Body of pancreas (tissue), 4 donors: ENCODE measurements at regions not wholly inside any gene's neighbourhood (a gene's known extent, or its start where the extent isn't known, plus 50 kb on each side); places are given as distances from the start of the nearest gene placed in this dataset.

ENCODE experiments used
- ATAC-seq: fragments of 150-250 bp; one replicate; pipeline ENCODE4 v1.9.1; 2016
- DNase-seq, 4 donors: peaks; one replicate each; pipeline ENCODE4 v3.0.0-alpha.2; 2019
- H3K27ac ChIP-seq, 4 donors: fragments of 200-600 bp; sonication (generic); 1 replicate in 3 of 4; 2 replicates in 1 of 4; pipeline versions ENCODE4 v1.5.1 to v1.6.1; 2016 to 2019; ENCODE audit warnings: mild to moderate bottlenecking in 1 of 4, mixed read lengths in 1 of 4, moderate library complexity in 1 of 4
- H3K27me3 ChIP-seq, 2 donors: fragments of 200-600 bp; sonication (generic); one replicate each; pipeline ENCODE4 v1.6.0; 2016; ENCODE audit warnings: mild to moderate bottlenecking in 1 of 2
- H3K36me3 ChIP-seq, 2 donors: fragments of 200-600 bp; sonication (generic); replicated peaks in 1 of 2; 2 replicates each; pipeline ENCODE4 v1.5.1; 2016; ENCODE audit warnings: low read depth in 2 of 2; ENCODE audit not compliant: insufficient read depth in 1 of 2
- H3K4me1 ChIP-seq: fragments of 200-600 bp; sonication (generic); one replicate; pipeline ENCODE4 v1.6.0; 2016
- H3K4me3 ChIP-seq, 2 donors: fragments of 200-600 bp; sonication (generic); 1 replicate in 1 of 2; 2 replicates in 1 of 2; pipeline ENCODE4 v1.5.1; 2016 to 2019
- H3K9me3 ChIP-seq, 3 donors: fragments of 200-600 bp; sonication (generic); 1 replicate in 2 of 3; 2 replicates in 1 of 3; pipeline ENCODE4 v1.5.1; 2016
- POLR2A ChIP-seq, 3 donors: fragments of 450-650 bp; IDR thresholded peaks; one replicate each; pipeline ENCODE4 v1.6.1; 2016; ENCODE audit warnings: antibody characterized with exemption in 3 of 3, mild to moderate bottlenecking in 2 of 3
- WGBS, 2 donors: methylation state at CpG; one replicate each; pipeline ENCODE4 v1.1.5; 2017; 5-methylcytosine and 5-hydroxymethylcytosine counted together
- intact Hi-C: fragments of 100-400 bp; cut with DNase I; formaldehyde crosslinking; loops from one replicate; pipeline ENCODE4 v1.15.1; 2023
- TF ChIP-seq, protein P1 (sequence below), 7 experiments: fragments of 450-650 bp in 4 of 7; fragments of 200-600 bp in 3 of 7; sonication (generic) in 3 of 7; IDR thresholded peaks; one replicate each; pipeline ENCODE4 v1.5.1; 2016 to 2019; ENCODE audit warnings: antibody characterized with exemption in 7 of 7

DNA sequence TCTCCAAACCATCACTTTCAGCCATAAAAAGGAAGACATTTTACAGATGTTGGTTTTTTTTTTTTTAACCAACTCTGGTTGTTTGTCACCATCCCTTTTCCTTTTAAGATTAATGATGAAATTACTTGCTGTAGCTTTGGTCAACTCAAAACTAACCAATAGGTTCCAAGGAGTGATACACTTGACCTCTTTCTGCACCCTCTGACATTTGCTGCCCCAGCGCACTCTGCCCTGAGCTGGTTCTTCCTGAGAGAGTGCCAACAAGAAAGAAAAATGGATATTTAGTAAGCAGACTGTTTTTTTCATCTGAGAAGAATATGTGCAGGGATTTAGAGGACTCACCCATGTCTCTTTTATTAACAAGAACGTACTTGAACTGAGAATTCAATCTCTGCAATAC is 520.0 kb downstream of the TXNL1 start:
- H3K27ac ChIP-seq, result no peak overlapping the region
- no peaks in the 10 kb centered on the region for H3K27me3 ChIP-seq
- H3K9me3 ChIP-seq, result no peaks in the 10 kb centered on the region
- intact Hi-C loops, result no loop called here
- TF ChIP-seq, protein P1, sequence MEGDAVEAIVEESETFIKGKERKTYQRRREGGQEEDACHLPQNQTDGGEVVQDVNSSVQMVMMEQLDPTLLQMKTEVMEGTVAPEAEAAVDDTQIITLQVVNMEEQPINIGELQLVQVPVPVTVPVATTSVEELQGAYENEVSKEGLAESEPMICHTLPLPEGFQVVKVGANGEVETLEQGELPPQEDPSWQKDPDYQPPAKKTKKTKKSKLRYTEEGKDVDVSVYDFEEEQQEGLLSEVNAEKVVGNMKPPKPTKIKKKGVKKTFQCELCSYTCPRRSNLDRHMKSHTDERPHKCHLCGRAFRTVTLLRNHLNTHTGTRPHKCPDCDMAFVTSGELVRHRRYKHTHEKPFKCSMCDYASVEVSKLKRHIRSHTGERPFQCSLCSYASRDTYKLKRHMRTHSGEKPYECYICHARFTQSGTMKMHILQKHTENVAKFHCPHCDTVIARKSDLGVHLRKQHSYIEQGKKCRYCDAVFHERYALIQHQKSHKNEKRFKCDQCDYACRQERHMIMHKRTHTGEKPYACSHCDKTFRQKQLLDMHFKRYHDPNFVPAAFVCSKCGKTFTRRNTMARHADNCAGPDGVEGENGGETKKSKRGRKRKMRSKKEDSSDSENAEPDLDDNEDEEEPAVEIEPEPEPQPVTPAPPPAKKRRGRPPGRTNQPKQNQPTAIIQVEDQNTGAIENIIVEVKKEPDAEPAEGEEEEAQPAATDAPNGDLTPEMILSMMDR (IDR thresholded peaks at IDR 0.05), result no peak
- TF ChIP-seq POLR2A (IDR thresholded peaks at IDR 0.05), result no peak
- ATAC-seq (no peak), DNase-seq (no peak)
- no peak overlapping the region for H3K4me3 ChIP-seq
- 81 to 92% methylated on average over 2 of the region's 2 CpGs for WGBS, 2 donors
- H3K4me1 ChIP-seq, result peaks cover 4% of the 10 kb centered on the region
- H3K36me3 ChIP-seq, result no peaks in the 10 kb centered on the region

DNA sequence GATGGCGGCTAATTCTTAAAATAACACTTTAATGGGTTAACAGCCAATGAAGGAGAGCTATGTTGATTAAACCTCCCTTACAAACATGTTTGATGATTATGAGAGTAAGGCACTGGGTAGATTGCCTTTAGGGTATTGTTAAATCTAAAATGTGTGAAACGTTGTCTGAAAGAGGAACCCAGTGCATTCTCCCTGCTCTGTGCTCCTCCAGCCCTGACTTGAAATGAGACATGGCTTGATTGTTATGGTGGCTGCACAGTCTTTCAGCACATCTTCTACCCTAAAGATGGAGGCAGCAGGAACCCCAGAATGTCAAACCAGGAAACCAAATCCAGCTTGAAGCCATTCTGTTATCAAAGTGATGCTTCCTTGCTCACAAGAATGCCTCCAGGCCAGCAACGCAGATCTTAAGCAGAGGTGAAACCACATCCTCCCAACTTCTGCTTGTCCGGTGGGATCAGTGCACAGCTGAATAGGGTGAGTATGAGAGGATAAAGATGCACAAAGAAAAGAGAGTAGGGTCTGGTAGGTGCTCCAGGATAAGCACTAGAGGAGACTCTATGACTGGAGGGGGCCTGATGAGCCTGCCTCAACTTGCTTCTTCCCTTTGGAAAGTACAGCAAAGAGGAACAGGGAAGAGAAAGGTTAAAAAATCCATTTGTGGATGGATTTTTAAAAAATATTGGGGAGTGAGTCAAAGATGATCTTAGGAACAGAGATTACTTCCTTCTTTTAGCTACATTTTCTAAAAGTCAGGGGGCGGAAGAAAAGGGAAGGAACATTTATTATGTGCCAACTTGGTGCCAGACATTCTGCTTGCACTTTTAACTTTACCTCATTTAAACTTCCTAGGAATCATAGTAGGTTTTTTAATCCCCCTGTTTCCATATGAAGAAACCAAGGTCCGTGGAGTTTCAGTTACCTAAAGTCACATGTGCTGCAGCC is 523.0 kb downstream of the TXNL1 start:
- Histone ChIP-seq H3K4me1 (peaks cover 4% of the 10 kb centered on the region), H3K9me3 (no peaks in the 10 kb centered on the region), H3K27ac (no peak overlapping the region), H3K4me3 (no peak overlapping the region), H3K36me3 (no peaks in the 10 kb centered on the region), H3K27me3 (no peaks in the 10 kb centered on the region)
- 79 to 90% methylated on average over 6 of the region's 6 CpGs for WGBS, 2 donors
- ATAC-seq, result no peak
- intact Hi-C loops, result no loop called here
- DNase-seq, result no peak
- no peak for TF ChIP-seq POLR2A (IDR thresholded peaks at IDR 0.05)
- TF ChIP-seq, protein P1 (IDR thresholded peaks at IDR 0.05), result no peak

DNA sequence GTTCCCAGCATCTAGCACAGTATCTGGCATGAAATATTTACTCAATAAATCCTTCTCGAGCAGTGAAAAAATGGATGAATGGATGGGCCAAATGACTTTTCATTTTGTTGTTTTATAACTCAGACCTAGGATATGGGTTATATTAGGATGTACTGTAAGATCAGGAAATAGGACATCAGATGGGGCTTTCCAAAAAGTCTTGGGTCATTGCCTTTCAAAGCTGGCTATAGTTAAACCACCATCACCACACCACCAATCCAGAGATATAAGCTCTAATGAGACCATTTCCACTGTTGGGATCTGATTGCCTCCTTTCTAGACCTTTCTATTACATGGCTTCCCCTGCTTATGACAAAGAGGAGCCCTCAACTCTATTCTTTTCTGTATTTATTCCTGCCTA is 525.0 kb upstream of the TCF4 start:
- TF ChIP-seq POLR2A (IDR thresholded peaks at IDR 0.05), result no peak
- TF ChIP-seq, protein P1 (IDR thresholded peaks at IDR 0.05), result no peak
- H3K4me1 ChIP-seq, result peaks cover 4% of the 10 kb centered on the region
- H3K36me3 ChIP-seq, result no peaks in the 10 kb centered on the region
- H3K9me3 ChIP-seq, result no peaks in the 10 kb centered on the region
- intact Hi-C loops, result no loop called here
- H3K27ac ChIP-seq, result no peak overlapping the region
- ATAC-seq (no peak), DNase-seq (no peak)
- no peak overlapping the region for H3K4me3 ChIP-seq
- WGBS, 2 donors, result 66 to 87% methylated on average over 1 of the region's 1 CpG
- no peaks in the 10 kb centered on the region for H3K27me3 ChIP-seq

DNA sequence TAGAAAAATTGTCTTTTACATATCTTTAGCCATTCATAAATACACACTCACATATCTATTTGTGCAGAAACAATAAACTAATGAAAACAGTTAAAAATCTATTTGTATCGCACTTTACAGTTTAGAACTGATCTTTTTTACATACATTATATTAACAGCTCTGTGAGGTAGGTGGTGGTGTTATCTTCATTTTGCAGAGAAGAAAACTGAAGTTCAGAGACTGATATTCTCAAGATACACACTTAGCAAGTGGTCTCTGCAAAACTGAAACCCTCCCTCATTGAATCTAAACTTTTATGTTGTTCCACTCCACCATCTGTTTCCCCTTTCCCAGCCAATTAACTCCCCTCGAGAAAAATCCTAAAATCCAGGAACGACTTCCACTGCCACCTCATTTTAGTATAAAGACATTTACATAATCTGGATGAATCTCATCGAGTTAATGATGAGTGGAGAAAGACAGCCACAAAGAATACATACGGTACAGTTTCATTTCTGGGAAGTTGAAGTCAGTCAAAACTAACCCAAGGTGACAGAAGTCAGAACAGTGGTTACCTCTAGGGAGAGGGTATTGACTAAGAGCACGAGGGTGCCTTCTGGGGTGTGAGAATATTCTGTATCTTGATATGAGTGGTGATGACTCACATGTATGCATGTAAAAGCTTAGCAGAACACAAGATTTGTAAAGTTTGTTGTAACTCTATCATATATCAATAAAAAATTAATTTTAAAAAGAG is 524.2 kb upstream of the TCF4 start:
- no peak for ATAC-seq
- Histone ChIP-seq H3K4me3 (no peak overlapping the region), H3K9me3 (no peaks in the 10 kb centered on the region), H3K27me3 (no peaks in the 10 kb centered on the region), H3K36me3 (no peaks in the 10 kb centered on the region), H3K4me1 (peaks cover 4% of the 10 kb centered on the region), H3K27ac (no peak overlapping the region)
- TF ChIP-seq POLR2A (IDR thresholded peaks at IDR 0.05), result no peak
- TF ChIP-seq, protein P1 (IDR thresholded peaks at IDR 0.05), result no peak
- no peak for DNase-seq
- intact Hi-C loops, result no loop called here
- 63 to 79% methylated on average over 6 of the region's 6 CpGs for WGBS, 2 donors
